BLaER1 (cell line): ENCODE measurements at regions not wholly inside any gene's neighbourhood (a gene's known extent, or its start where the extent isn't known, plus 50 kb on each side); places are given as distances from the start of the nearest gene placed in this dataset.

Experiments
- H3K27ac ChIP-seq: shearing (Covaris generic); formaldehyde crosslinking; 2 replicates; pipeline ENCODE4 v1.8.1; 2022
- H3K27me3 ChIP-seq: shearing (Covaris generic); formaldehyde crosslinking; 2 replicates; pipeline ENCODE4 v1.8.1; 2022
- H3K36me3 ChIP-seq: shearing (Covaris generic); formaldehyde crosslinking; 2 replicates; pipeline ENCODE4 v1.8.1; 2022
- H3K4me1 ChIP-seq: shearing (Covaris generic); formaldehyde crosslinking; 2 replicates; pipeline ENCODE4 v1.8.1; 2022
- H3K4me2 ChIP-seq: shearing (Covaris generic); formaldehyde crosslinking; 2 replicates; pipeline ENCODE4 v1.8.1; 2022
- H3K4me3 ChIP-seq: shearing (Covaris generic); formaldehyde crosslinking; 2 replicates; pipeline ENCODE4 v1.8.1; 2022
- H3K9ac ChIP-seq: shearing (Covaris generic); formaldehyde crosslinking; 2 replicates; pipeline ENCODE4 v1.8.1; 2022
- H3K9me3 ChIP-seq: shearing (Covaris generic); formaldehyde crosslinking; 2 replicates; pipeline ENCODE4 v1.8.1; 2022
- H4K20me1 ChIP-seq: shearing (Covaris generic); formaldehyde crosslinking; 2 replicates; pipeline ENCODE4 v1.8.1; 2022
- Cebpa-rat ChIP-seq: shearing (Covaris generic); IDR thresholded peaks from 2 replicates; pipeline ENCODE4 v1.8.1; 2022

DNA sequence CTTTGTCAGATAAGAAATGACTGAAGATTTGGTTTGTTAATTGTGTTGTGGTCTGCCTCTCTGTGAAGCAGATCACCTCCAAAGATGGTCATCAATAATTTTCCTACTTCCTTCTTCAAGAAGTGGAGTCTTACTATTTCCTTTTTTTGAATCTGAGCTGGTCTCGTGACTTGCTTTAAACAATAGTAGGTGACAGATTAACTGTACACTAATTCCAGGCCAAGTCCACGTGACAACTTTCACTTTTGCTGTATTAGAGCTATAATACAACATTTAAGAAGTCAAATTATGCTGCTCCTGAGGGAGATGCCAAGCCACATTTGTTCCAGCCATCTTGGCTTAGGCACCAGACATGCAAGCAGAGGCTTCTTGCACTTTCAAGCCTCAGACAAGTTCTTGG, 393.8 kb upstream of the GRID2 start:
- Histone ChIP-seq H3K4me1 (no peaks in the 10 kb centered on the region), H4K20me1 (no peaks in the 10 kb centered on the region), H3K9ac (no peak overlapping the region), H3K27me3 (no peaks in the 10 kb centered on the region), H3K4me2 (no peak overlapping the region), H3K27ac (no peak overlapping the region), H3K4me3 (no peak overlapping the region), H3K36me3 (no peaks in the 10 kb centered on the region), H3K9me3 (no peaks in the 10 kb centered on the region)
- TF ChIP-seq Cebpa-rat, result no peak

- H3K4me1 ChIP-seq, result no peaks in the 10 kb centered on the region
- H4K20me1 ChIP-seq, result no peaks in the 10 kb centered on the region
- H3K27ac ChIP-seq, result no peak overlapping the region
- no peaks in the 10 kb centered on the region for H3K36me3 ChIP-seq
- no peak overlapping the region for H3K9ac ChIP-seq
- no peak overlapping the region for H3K4me3 ChIP-seq
- TF ChIP-seq Cebpa-rat, result no peak
- no peaks in the 10 kb centered on the region for H3K27me3 ChIP-seq
- H3K4me2 ChIP-seq, result no peak overlapping the region
- no peaks in the 10 kb centered on the region for H3K9me3 ChIP-seq
These were observed 389.5 kb upstream of the GRID2 start for GRCh38 chr4:91914176-91914804.

GRCh38 chr4:91916219-91916618, 387.5 kb upstream of the GRID2 start:
- Histone ChIP-seq H3K4me1 (no peaks in the 10 kb centered on the region), H3K9me3 (no peaks in the 10 kb centered on the region), H3K4me3 (no peak overlapping the region), H3K9ac (no peak overlapping the region), H4K20me1 (no peaks in the 10 kb centered on the region), H3K27me3 (no peaks in the 10 kb centered on the region), H3K27ac (no peak overlapping the region), H3K4me2 (no peak overlapping the region), H3K36me3 (no peaks in the 10 kb centered on the region)
- no peak for TF ChIP-seq Cebpa-rat

- H4K20me1 ChIP-seq, result no peaks in the 10 kb centered on the region
- no peak overlapping the region for H3K27ac ChIP-seq
- H3K9ac ChIP-seq, result no peak overlapping the region
- H3K9me3 ChIP-seq, result peaks cover 10% of the 10 kb centered on the region
- H3K4me1 ChIP-seq, result no peaks in the 10 kb centered on the region
- no peak for TF ChIP-seq Cebpa-rat
- H3K27me3 ChIP-seq, result no peaks in the 10 kb centered on the region
- H3K4me3 ChIP-seq, result no peak overlapping the region
- no peaks in the 10 kb centered on the region for H3K36me3 ChIP-seq
- H3K4me2 ChIP-seq, result no peak overlapping the region
These were observed 379.1 kb upstream of the GRID2 start for GRCh38 chr4:91924625-91925024.

- H3K4me1 ChIP-seq, result no peaks in the 10 kb centered on the region
- no peak overlapping the region for H3K9ac ChIP-seq
- H3K27me3 ChIP-seq, result no peaks in the 10 kb centered on the region
- no peaks in the 10 kb centered on the region for H3K9me3 ChIP-seq
- no peaks in the 10 kb centered on the region for H3K36me3 ChIP-seq
- no peak overlapping the region for H3K4me2 ChIP-seq
- no peak overlapping the region for H3K4me3 ChIP-seq
- TF ChIP-seq Cebpa-rat, result no peak
- no peaks in the 10 kb centered on the region for H4K20me1 ChIP-seq
- no peak overlapping the region for H3K27ac ChIP-seq
These were observed 368.5 kb upstream of the GRID2 start for GRCh38 chr4:91935217-91935616.

GRCh38 chr4:91936311-91936710, 367.5 kb upstream of the GRID2 start:
- no peak overlapping the region for H3K27ac ChIP-seq
- no peaks in the 10 kb centered on the region for H3K27me3 ChIP-seq
- no peaks in the 10 kb centered on the region for H3K4me1 ChIP-seq
- H3K9ac ChIP-seq, result no peak overlapping the region
- H3K4me3 ChIP-seq, result no peak overlapping the region
- no peaks in the 10 kb centered on the region for H3K9me3 ChIP-seq
- no peaks in the 10 kb centered on the region for H3K36me3 ChIP-seq
- H3K4me2 ChIP-seq, result no peak overlapping the region
- no peaks in the 10 kb centered on the region for H4K20me1 ChIP-seq
- TF ChIP-seq Cebpa-rat, result no peak

GRCh38 chr4:91957963-91958362, 345.8 kb upstream of the GRID2 start:
- no peaks in the 10 kb centered on the region for H3K4me1 ChIP-seq
- no peak for TF ChIP-seq Cebpa-rat
- H3K27me3 ChIP-seq, result no peaks in the 10 kb centered on the region
- no peaks in the 10 kb centered on the region for H3K36me3 ChIP-seq
- no peaks in the 10 kb centered on the region; the same call in 1 of the 2 replicates for H3K9me3 ChIP-seq
- no peak overlapping the region for H3K9ac ChIP-seq
- no peak overlapping the region for H3K27ac ChIP-seq
- H3K4me2 ChIP-seq, result no peak overlapping the region
- H4K20me1 ChIP-seq, result no peaks in the 10 kb centered on the region
- H3K4me3 ChIP-seq, result no peak overlapping the region

DNA sequence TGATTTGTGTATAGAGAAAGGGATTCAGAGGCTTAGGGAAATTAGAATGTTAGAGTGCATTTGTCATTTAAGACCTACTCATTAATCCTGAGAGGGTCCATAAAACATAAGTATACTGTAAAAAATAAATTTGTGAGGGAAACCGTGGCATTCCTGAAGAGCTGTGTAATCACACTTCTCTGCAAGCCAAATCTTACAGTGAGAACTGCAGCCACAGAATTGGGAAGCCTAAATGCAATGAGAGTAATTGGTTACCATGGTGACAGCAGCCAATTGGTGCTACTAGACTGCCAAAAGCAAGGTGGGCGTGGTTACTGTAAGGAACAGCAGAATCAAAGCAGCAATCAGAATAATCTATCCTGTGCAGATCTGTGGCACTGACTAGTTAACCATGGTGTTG, 345.2 kb upstream of the GRID2 start:
- Histone ChIP-seq H3K4me1 (no peaks in the 10 kb centered on the region), H3K27me3 (no peaks in the 10 kb centered on the region), H3K27ac (no peak overlapping the region), H4K20me1 (no peaks in the 10 kb centered on the region), H3K4me2 (no peak overlapping the region), H3K4me3 (no peak overlapping the region), H3K9me3 (no peaks in the 10 kb centered on the region; the same call in 1 of the 2 replicates), H3K36me3 (no peaks in the 10 kb centered on the region), H3K9ac (no peak overlapping the region)
- no peak for TF ChIP-seq Cebpa-rat

GRCh38 chr4:91961504-91961903, 342.3 kb upstream of the GRID2 start:
- Histone ChIP-seq H3K4me3 (no peak overlapping the region), H3K27ac (no peak overlapping the region), H3K4me1 (no peaks in the 10 kb centered on the region), H3K36me3 (no peaks in the 10 kb centered on the region), H3K9me3 (no peaks in the 10 kb centered on the region), H3K27me3 (no peaks in the 10 kb centered on the region), H3K9ac (no peak overlapping the region), H4K20me1 (no peaks in the 10 kb centered on the region), H3K4me2 (no peak overlapping the region)
- TF ChIP-seq Cebpa-rat, result no peak

- H4K20me1 ChIP-seq, result no peaks in the 10 kb centered on the region
- H3K27ac ChIP-seq, result no peak overlapping the region
- H3K9ac ChIP-seq, result no peak overlapping the region
- no peak for TF ChIP-seq Cebpa-rat
- H3K4me3 ChIP-seq, result no peak overlapping the region
- no peaks in the 10 kb centered on the region for H3K9me3 ChIP-seq
- no peaks in the 10 kb centered on the region for H3K4me1 ChIP-seq
- H3K4me2 ChIP-seq, result no peak overlapping the region
- H3K27me3 ChIP-seq, result no peaks in the 10 kb centered on the region
- no peaks in the 10 kb centered on the region for H3K36me3 ChIP-seq
These were observed 340.3 kb upstream of the GRID2 start for GRCh38 chr4:91963486-91963885.

- Histone ChIP-seq H3K4me3 (no peak overlapping the region), H3K27ac (no peak overlapping the region), H3K4me2 (no peak overlapping the region), H4K20me1 (no peaks in the 10 kb centered on the region), H3K36me3 (no peaks in the 10 kb centered on the region), H3K27me3 (no peaks in the 10 kb centered on the region), H3K9me3 (no peaks in the 10 kb centered on the region), H3K9ac (no peak overlapping the region), H3K4me1 (no peaks in the 10 kb centered on the region)
- no peak for TF ChIP-seq Cebpa-rat
These were observed 338.6 kb upstream of the GRID2 start for GRCh38 chr4:91965166-91965565.
